ENCODE measurements at regions not wholly inside any gene's neighbourhood (a gene's known extent, or its start where the extent isn't known, plus 50 kb on each side); places are given as distances from the start of the nearest gene placed in this dataset.
A peak's percentile ranks its signal among the peaks of the same experiment; 100 is the strongest.

DNA sequence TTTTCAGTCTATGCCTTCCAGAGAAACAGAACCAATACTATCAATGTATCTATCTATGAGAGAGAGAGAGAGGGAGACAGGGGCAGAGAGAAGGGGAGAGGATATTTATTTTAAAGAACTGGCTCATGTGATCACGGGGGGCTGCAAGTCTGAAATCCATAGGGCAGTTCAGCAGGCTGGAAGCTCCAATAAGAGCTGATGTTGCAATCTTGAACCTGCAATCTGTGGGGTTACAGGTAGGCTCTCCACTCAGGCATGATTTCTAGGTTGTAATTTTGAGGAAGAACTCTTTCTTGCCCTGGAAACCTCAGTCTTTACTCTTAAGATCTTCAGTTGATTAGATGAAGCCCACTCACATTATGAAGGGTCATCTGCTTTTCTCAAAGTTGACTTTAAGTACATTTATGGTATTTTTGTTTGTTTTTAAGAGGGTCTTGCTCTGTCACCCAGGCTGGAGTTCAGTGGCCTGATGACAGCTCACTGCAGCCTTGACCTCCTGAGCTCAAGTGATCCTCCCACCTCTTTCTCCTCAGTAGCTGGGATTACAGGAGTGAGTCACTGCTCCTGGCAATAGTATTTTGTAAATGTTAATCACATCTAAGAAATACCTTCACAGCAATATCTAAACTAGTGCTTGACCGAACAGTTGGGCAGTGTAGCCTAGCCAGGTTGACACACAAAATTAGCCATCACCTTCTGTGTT, 376.4 kb downstream of the FGF9 start:
- Histone ChIP-seq H3K9ac (ENCODE audit: low read depth, low read length) (no peak overlapping the region), H2AK5ac (ENCODE audit: low read depth, low read length) (no peak overlapping the region), H2BK15ac (ENCODE audit: low read depth, low read length) (no peak overlapping the region), H3K9me3 (ENCODE audit: control insufficient read depth, insufficient read depth, low read length) (no peaks in the 10 kb centered on the region), H3K56ac (ENCODE audit: extremely low read depth, insufficient read depth, low read length) (no peak overlapping the region), H2BK120ac (ENCODE audit: low read depth, low read length) (no peak overlapping the region), H3K4me1 (ENCODE audit: control insufficient read depth, insufficient read depth, low read length) (peaks cover 5% of the 10 kb centered on the region; the same call in 1 of the 2 replicates), H3K4ac (ENCODE audit: low read depth, low read length) (no peak overlapping the region), H3K36me3 (ENCODE audit: control insufficient read depth, insufficient read depth, low read length) (no peaks in the 10 kb centered on the region), H2BK5ac (ENCODE audit: low read depth, low read length, poor library complexity, severe bottlenecking) (no peak overlapping the region), H2AK9ac (replicated peaks; ENCODE audit: low read depth, low read length, poor library complexity) (no peak overlapping the region), H2AFZ (replicated peaks; ENCODE audit: low read length, poor library complexity) (no peak overlapping the region), H4K5ac (ENCODE audit: low read depth, low read length) (no peak overlapping the region), H4K8ac (ENCODE audit: low read depth in 2 of 2, low read length in 2 of 2) (no peak overlapping the region), H3K27ac (ENCODE audit: insufficient read depth, low read length) (no peak overlapping the region), H2BK20ac (ENCODE audit: low read depth, low read length) (no peak overlapping the region), H3K23ac (ENCODE audit: low read depth, low read length) (no peak overlapping the region), H4K20me1 (ENCODE audit: insufficient read depth, low read length) (no peaks in the 10 kb centered on the region), H3K79me1 (ENCODE audit: low read depth in 1 of 2, low read length in 2 of 2) (no peaks in the 10 kb centered on the region), H3K9me1 (ENCODE audit: insufficient read depth, low read length) (no peaks in the 10 kb centered on the region), H3K4me2 (ENCODE audit: low read depth, low read length) (no peak overlapping the region), H3K18ac (ENCODE audit: low read depth, low read length) (no peak overlapping the region), H3K4me3 (ENCODE audit: insufficient read depth, low read depth, low read length) (no peak overlapping the region), H4K91ac (ENCODE audit: insufficient read depth, low read depth, low read length) (no peak overlapping the region), H3K27me3 (ENCODE audit: control insufficient read depth, insufficient read depth, low read length) (peaks cover 2% of the 10 kb centered on the region), H3K14ac (replicated peaks; ENCODE audit: low read depth, low read length) (no peak overlapping the region)
- DNase-seq, result peak; percentile 64
- WGBS, 2 experiments (ENCODE audit: extremely low coverage in 2 of 2, insufficient read length in 1 of 2), result no CpG with 5 or more reads among the region's 2 CpGs
- BruUV-seq (replicated peaks), result no TSS peak
- ChIA-PET POLR2A (ENCODE audit: unreplicated experiment) (no interaction called here), CTCF (interaction anchor here (0.6 kb wide), 1 partner anchor 341 kb away, joined by 5 read pairs; no protein-coding TSS in a partner anchor)
- TF ChIP-seq RFX5 (IDR thresholded peaks at IDR 0.05; ENCODE audit: low read depth, low read length) (no peak), MAZ (IDR thresholded peaks at IDR 0.05; ENCODE audit: borderline replicate concordance, low read depth, low read length) (no peak), MXI1 (IDR thresholded peaks at IDR 0.05; ENCODE audit: borderline replicate concordance, low read depth, low read length) (no peak), NFE2L2 (IDR thresholded peaks at IDR 0.05; ENCODE audit: low read depth, low read length) (no peak), CEBPB (IDR thresholded peaks at IDR 0.05; ENCODE audit: low read depth, low read length) (peak; percentile 29; the same call in 1 of the 2 replicates), FOS (IDR thresholded peaks at IDR 0.05; ENCODE audit: low read depth, low read length) (peak; percentile 58), BHLHE40 (IDR thresholded peaks at IDR 0.05; ENCODE audit: low read depth, low read length) (no peak), SMC3 (IDR thresholded peaks at IDR 0.05; ENCODE audit: low read depth, low read length) (no peak)
- TF ChIP-seq, protein P1, sequence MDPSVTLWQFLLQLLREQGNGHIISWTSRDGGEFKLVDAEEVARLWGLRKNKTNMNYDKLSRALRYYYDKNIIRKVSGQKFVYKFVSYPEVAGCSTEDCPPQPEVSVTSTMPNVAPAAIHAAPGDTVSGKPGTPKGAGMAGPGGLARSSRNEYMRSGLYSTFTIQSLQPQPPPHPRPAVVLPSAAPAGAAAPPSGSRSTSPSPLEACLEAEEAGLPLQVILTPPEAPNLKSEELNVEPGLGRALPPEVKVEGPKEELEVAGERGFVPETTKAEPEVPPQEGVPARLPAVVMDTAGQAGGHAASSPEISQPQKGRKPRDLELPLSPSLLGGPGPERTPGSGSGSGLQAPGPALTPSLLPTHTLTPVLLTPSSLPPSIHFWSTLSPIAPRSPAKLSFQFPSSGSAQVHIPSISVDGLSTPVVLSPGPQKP (IDR thresholded peaks at IDR 0.05; ENCODE audit: borderline replicate concordance, low read depth, low read length), result no peak
- intact Hi-C loops (cut with micrococcal nuclease), result no loop called here
- dilution Hi-C loops (cut with HindIII; ENCODE audit: low sequenced_read_pairs, unreplicated experiment), result no loop called here
- ATAC-seq (ENCODE audit: low read depth), result peak; percentile 84
- in situ Hi-C loops (cut with MboI; ENCODE audit: low sequenced_read_pairs), result no loop called here
